SH-SY5Y (cell line): ENCODE measurements at regions not wholly inside any gene's neighbourhood (a gene's known extent, or its start where the extent isn't known, plus 50 kb on each side); places are given as distances from the start of the nearest gene placed in this dataset.

Experiments used
- GATA2 ChIP-seq: IDR thresholded peaks from 2 replicates; pipeline ENCODE4 v1.6.1; 2011; ENCODE audit warnings: mild to moderate bottlenecking, low read depth, low read length
- GATA3 ChIP-seq: IDR thresholded peaks from 2 replicates; pipeline ENCODE4 v1.6.1; 2011; ENCODE audit warnings: low read depth, mild to moderate bottlenecking, low read length, moderate library complexity

- TF ChIP-seq GATA2 (no peak), GATA3 (no peak)
Observed at GRCh38 chr1:5571861-5572401, 420.3 kb downstream of the NPHP4 start.
